Thoracic aorta (tissue), 2 donors: ENCODE measurements at regions not wholly inside any gene's neighbourhood (a gene's known extent, or its start where the extent isn't known, plus 50 kb on each side); places are given as distances from the start of the nearest gene placed in this dataset.

ENCODE experiments used
- ATAC-seq: fragments of 150-250 bp; one replicate; pipeline ENCODE4 v1.8.0; 2017; ENCODE audit warnings: low read depth; ENCODE audit not compliant: insufficient number of reproducible peaks, low FRiP score
- DNase-seq: peaks from one replicate; pipeline ENCODE4 v3.0.0-alpha.2; 2020; ENCODE audit warnings: low spot score
- H3K27ac ChIP-seq, 2 donors: fragments of 200-600 bp; sonication (generic); 1 replicate in 1 of 2; 2 replicates in 1 of 2; pipeline ENCODE4 v1.5.1; 2016; ENCODE audit warnings: mild to moderate bottlenecking in 2 of 2, moderate library complexity in 2 of 2
- H3K27me3 ChIP-seq: fragments of 200-600 bp; sonication (generic); replicated peaks from 2 replicates; pipeline ENCODE4 v1.6.0; 2016; ENCODE audit warnings: mild to moderate bottlenecking; ENCODE audit not compliant: insufficient read depth
- H3K36me3 ChIP-seq: fragments of 200-600 bp; sonication (generic); one replicate; pipeline ENCODE4 v1.5.1; 2016
- H3K4me1 ChIP-seq, 2 donors: fragments of 200-600 bp; sonication (generic); 1 replicate in 1 of 2; 2 replicates in 1 of 2; pipeline versions ENCODE4 v1.5.1 to v1.6.0; 2016; ENCODE audit warnings: low read depth in 2 of 2, mild to moderate bottlenecking in 1 of 2; ENCODE audit not compliant: control insufficient read depth in 1 of 2
- H3K4me3 ChIP-seq: fragments of 200-600 bp; sonication (generic); 2 replicates; pipeline ENCODE4 v1.5.1; 2016; ENCODE audit warnings: mild to moderate bottlenecking
- H3K9me3 ChIP-seq: fragments of 200-600 bp; sonication (generic); 2 replicates; pipeline ENCODE4 v1.5.1; 2016
- TF ChIP-seq, protein P1 (sequence below): fragments of 200-600 bp; sonication (generic); IDR thresholded peaks from one replicate; pipeline ENCODE4 v1.5.1; 2019; ENCODE audit warnings: antibody characterized with exemption

DNA sequence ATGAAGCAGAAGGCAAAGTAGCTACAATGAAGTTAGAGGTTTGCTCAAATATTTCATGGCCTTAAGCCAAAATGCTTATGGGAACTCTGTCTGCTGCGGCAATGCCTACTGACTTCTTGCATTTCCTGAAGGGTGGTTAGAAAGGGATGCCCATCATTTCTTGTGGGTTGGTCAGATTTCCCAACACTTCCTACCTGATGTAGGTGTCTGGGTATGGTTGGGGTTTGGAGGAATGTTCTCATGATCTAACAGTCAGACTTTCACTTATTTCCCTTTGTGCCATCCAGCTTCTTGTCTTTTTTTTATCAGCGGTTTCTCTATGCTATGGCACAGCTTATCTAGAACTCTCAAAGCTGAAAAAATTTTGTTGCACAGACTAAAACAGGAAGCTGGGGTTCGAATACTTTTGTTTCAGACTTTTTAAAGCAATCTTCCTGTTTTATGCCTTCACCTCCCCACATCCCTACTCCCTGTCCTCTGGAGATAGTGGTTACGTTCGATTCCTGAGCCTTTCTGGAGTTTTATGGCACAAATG lies 307.7 kb downstream of the USP25 start:
- DNase-seq (no peak), ATAC-seq (no peak)
- H3K4me3 ChIP-seq = no peak overlapping the region
- H3K27me3 ChIP-seq = no peaks in the 10 kb centered on the region
- no peaks in the 10 kb centered on the region for H3K9me3 ChIP-seq
- H3K4me1 ChIP-seq = no peaks in the 10 kb centered on the region
- TF ChIP-seq, protein P1, sequence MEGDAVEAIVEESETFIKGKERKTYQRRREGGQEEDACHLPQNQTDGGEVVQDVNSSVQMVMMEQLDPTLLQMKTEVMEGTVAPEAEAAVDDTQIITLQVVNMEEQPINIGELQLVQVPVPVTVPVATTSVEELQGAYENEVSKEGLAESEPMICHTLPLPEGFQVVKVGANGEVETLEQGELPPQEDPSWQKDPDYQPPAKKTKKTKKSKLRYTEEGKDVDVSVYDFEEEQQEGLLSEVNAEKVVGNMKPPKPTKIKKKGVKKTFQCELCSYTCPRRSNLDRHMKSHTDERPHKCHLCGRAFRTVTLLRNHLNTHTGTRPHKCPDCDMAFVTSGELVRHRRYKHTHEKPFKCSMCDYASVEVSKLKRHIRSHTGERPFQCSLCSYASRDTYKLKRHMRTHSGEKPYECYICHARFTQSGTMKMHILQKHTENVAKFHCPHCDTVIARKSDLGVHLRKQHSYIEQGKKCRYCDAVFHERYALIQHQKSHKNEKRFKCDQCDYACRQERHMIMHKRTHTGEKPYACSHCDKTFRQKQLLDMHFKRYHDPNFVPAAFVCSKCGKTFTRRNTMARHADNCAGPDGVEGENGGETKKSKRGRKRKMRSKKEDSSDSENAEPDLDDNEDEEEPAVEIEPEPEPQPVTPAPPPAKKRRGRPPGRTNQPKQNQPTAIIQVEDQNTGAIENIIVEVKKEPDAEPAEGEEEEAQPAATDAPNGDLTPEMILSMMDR = no peak
- H3K36me3 ChIP-seq = no peaks in the 10 kb centered on the region
- H3K27ac ChIP-seq = no peak overlapping the region

DNA sequence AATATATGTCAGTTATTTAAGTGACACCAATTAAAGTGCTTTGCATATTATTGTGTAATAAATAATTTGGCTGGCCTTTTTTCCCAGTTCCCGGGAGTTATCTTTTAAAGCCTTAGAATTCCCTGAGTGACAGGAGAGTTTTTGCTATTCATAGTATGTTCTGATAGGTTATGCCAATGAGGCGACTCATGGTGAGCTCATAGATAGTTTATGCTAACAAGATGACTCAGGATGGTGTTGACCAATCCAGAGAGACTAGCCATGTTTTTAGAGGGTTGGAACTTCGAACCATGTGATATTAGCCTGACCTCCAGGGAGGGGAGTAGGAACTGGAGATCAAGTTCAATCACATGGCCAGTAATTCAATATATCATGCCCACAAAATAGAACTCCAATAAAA lies 310.8 kb downstream of the USP25 start:
- Histone ChIP-seq H3K4me1 (no peaks in the 10 kb centered on the region), H3K9me3 (no peaks in the 10 kb centered on the region), H3K4me3 (no peak overlapping the region), H3K36me3 (no peaks in the 10 kb centered on the region), H3K27me3 (no peaks in the 10 kb centered on the region), H3K27ac (no peak overlapping the region)
- no peak for DNase-seq
- ATAC-seq = no peak
- TF ChIP-seq, protein P1 = no peak

DNA sequence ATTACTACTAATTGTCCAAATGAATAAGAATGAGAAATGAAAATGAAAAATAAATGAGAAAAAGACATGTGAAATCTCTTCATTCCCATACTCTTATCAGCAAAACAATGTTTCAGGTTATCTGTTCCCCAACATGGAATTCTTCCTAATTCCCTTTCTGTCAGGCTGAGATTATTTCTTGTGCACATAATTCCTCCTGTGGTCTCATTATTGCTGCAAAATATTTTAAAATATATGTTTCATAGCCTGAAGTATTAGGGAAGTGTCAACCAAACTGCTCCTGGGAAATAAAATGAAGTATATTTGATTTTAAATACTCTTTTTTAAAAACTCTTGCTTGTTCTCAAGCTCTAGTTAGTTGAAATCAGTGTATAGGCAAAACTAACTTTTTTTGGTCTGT lies 314.9 kb downstream of the USP25 start:
- Histone ChIP-seq H3K4me1 (no peaks in the 10 kb centered on the region), H3K36me3 (no peaks in the 10 kb centered on the region), H3K9me3 (no peaks in the 10 kb centered on the region), H3K27ac (no peak overlapping the region), H3K4me3 (no peak overlapping the region), H3K27me3 (no peaks in the 10 kb centered on the region)
- DNase-seq = no peak
- no peak for ATAC-seq
- TF ChIP-seq, protein P1 = no peak

DNA sequence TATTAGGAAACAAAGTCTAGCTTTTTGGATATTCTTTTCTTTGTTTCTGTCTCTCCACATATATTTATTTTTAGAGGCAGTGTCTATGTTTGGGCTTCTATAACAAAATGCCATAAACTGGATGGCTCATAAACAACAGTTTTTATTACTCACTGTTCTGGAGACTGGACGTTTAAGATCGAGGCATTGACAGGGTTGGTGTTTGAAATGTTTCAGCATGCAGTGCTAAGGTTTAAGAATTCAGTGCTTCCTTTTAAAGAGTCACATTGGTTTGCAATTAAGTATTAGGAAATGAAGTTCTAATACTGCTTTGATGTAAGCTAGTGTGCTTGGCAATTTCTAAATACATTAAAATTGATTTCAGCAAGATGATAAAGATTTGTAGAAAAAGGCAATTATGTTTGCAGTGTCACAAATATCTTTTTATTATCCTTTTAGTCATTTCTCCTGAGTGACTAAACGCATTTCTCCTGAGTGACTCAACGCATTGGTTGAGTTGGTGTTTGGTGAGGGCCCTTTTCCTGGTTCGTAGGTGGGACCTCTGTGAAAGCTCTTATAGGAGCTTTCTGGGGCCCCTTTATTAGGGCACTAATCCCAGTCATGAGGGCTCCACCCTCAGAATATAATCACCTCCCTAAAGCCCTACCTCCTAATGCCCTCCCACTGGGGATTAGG lies 317.0 kb downstream of the USP25 start:
- H3K4me3 ChIP-seq = no peak overlapping the region
- H3K27ac ChIP-seq = no peak overlapping the region
- ATAC-seq = no peak
- TF ChIP-seq, protein P1 = no peak
- H3K36me3 ChIP-seq = no peaks in the 10 kb centered on the region
- H3K9me3 ChIP-seq = no peaks in the 10 kb centered on the region
- no peaks in the 10 kb centered on the region for H3K27me3 ChIP-seq
- H3K4me1 ChIP-seq = no peaks in the 10 kb centered on the region
- DNase-seq = no peak

DNA sequence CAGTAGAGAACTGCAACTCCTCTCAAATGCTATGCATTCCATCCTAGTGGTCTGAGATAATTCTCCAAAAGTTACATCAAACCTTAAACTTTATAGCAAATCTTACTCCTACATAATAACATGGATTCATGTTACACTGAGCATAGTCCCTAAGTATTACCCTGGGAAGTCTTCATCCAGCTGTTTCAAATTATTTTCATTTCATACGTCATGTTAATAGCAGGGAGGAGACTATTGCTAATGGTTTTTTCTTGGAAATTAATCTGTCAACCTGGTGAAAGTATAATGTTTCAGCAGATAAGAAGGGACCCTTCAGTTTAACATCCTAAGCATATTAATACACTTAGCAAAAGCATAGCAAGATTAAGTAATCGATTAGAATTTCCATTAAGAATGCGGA lies 318.1 kb downstream of the USP25 start:
- no peak for ATAC-seq
- TF ChIP-seq, protein P1 = no peak

More for the DNA sequence above, 318.1 kb downstream of the USP25 start:
- Histone ChIP-seq H3K27me3 (no peaks in the 10 kb centered on the region), H3K27ac (no peak overlapping the region), H3K4me1 (no peaks in the 10 kb centered on the region), H3K4me3 (no peak overlapping the region), H3K36me3 (no peaks in the 10 kb centered on the region), H3K9me3 (no peaks in the 10 kb centered on the region)
- no peak for DNase-seq
